ENCODE measurements at regions not wholly inside any gene's neighbourhood (a gene's known extent, or its start where the extent isn't known, plus 50 kb on each side); places are given as distances from the start of the nearest gene placed in this dataset.
"Not testable (repeated sequence)": the region's sequence is repeated elsewhere in the genome, so short reads cannot be mapped to it uniquely, and the experiment has no call there.

- peak; percentile 0 for DNase-seq (ENCODE audit: low read depth)
Measured at GRCh38 chr4:159925770-159926169, 822.9 kb downstream of the RAPGEF2 start.

DNA sequence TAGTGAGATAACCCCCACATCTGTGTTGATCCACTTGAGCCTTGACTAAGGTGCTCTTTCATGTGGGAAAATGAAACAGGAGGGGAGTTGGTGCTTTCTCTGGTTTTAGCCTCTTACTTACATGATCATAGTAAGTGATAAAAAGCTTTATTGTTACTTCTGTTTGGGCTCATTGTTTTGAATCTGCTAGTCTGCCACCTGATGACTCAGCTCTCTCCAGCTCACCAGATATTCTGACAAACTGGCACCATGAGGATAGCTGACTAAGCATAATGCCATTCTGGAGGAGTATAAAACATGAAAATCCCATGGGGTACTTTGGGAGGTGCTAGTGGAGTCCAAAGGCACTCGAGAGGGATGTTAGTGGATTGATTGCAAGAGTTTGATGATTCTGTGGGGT is 824.0 kb downstream of the RAPGEF2 start:
- DNase-seq (ENCODE audit: low read depth): no peak
- H3K4me3 ChIP-seq (ENCODE audit: control insufficient read depth, low read depth, low read length): no peak overlapping the region
- no peak for TF ChIP-seq CTCF (conservative IDR thresholded peaks at IDR 0.05; ENCODE audit: control insufficient read depth, insufficient read depth, low read depth, low read length)

More at GRCh38 chr4:159925770-159926169, 822.9 kb downstream of the RAPGEF2 start:
- no peak for TF ChIP-seq CTCF (conservative IDR thresholded peaks at IDR 0.05; ENCODE audit: control insufficient read depth, insufficient read depth, low read depth, low read length)
- no peak overlapping the region for H3K4me3 ChIP-seq (ENCODE audit: control insufficient read depth, low read depth, low read length)

DNA sequence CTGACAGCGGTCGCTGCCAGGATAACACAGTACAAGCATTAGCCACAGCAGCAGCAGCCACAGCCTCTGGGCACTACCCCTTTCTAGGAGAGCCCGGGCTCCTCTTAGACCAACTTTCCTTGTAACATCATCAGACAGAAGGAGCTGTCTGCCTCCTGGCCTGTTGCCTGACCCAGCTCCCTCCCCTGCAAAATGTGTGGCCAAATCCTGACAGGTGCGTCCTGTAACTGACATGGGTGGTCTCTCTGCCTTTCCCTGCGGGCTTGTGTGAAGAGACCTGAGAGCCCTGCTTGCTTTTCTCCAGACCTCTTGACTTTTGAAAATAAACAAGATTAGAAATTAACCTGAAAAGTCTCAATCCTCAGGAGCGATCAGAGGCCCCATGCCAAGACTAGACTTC is 824.9 kb downstream of the RAPGEF2 start:
- TF ChIP-seq CTCF (conservative IDR thresholded peaks at IDR 0.05; ENCODE audit: control insufficient read depth, insufficient read depth, low read depth, low read length): no peak
- DNase-seq (ENCODE audit: low read depth): no peak
- H3K4me3 ChIP-seq (ENCODE audit: control insufficient read depth, low read depth, low read length): no peak overlapping the region

- H3K4me3 ChIP-seq (ENCODE audit: control insufficient read depth, low read depth, low read length); DNase-seq (ENCODE audit: low read depth): not testable (repeated sequence)
Measured at GRCh38 chr4:159934602-159935001, 831.7 kb downstream of the RAPGEF2 start.

GRCh38 chr4:159937595-159937994 is 834.7 kb downstream of the RAPGEF2 start:
- no peak overlapping the region for H3K4me3 ChIP-seq (ENCODE audit: control insufficient read depth, low read depth, low read length)
- TF ChIP-seq CTCF (conservative IDR thresholded peaks at IDR 0.05; ENCODE audit: control insufficient read depth, insufficient read depth, low read depth, low read length): no peak
- DNase-seq (ENCODE audit: low read depth): no peak

- DNase-seq (ENCODE audit: low read depth); H3K4me3 ChIP-seq (ENCODE audit: control insufficient read depth, low read depth, low read length): not testable (repeated sequence)
Measured at GRCh38 chr4:159939681-159940080, 836.8 kb downstream of the RAPGEF2 start.

DNA sequence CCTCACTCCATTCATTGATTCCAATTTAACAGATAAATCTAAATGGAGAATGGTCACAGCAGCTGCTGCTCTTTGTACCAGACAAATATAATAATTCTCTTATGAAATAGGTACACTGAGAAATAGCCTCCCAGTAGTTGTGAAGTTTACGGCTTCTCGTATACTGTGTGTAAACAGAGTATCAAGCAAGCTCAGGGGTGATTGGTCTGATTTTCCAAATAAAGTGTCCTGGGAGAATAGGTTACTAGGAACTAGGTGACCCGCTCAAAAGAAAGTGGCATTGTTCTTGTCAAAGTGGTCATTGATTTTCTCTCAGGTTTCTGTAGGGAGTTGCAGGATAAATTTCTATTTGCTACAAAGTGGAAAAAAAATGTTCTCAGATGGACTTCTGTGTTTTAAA is 838.2 kb downstream of the RAPGEF2 start:
- no peak for TF ChIP-seq CTCF (conservative IDR thresholded peaks at IDR 0.05; ENCODE audit: control insufficient read depth, insufficient read depth, low read depth, low read length)
- no peak for DNase-seq (ENCODE audit: low read depth)
- no peak overlapping the region for H3K4me3 ChIP-seq (ENCODE audit: control insufficient read depth, low read depth, low read length)

DNA sequence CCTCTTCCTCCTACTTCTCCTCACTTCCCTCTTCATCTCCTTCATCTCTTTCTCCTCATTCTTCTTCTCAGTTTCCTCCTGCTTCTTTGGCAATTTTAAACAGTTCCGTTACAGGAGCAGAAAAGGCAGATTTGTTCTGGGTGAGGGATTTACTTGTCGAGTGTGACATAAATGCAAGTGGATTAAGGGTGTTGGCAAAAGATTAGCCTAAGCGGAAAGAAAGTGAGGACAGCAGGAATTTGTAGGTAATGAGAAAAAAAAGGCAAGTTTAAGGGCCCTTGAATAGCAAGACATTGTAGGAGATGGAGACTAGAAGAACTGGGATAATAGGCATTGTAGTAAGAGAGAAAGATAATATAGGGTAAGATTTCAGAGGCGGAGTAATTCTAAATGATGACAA is 841.6 kb downstream of the RAPGEF2 start:
- H3K4me3 ChIP-seq (ENCODE audit: control insufficient read depth, low read depth, low read length): no peak overlapping the region
- no peak for DNase-seq (ENCODE audit: low read depth)
- TF ChIP-seq CTCF (conservative IDR thresholded peaks at IDR 0.05; ENCODE audit: control insufficient read depth, insufficient read depth, low read depth, low read length): no peak

Data from fibroblast of mammary gland (primary cell).